Osteoblast (primary cell): ENCODE measurements at regions not wholly inside any gene's neighbourhood (a gene's known extent, or its start where the extent isn't known, plus 50 kb on each side); places are given as distances from the start of the nearest gene placed in this dataset.

Experiments used
- DNase-seq: peaks from one replicate; pipeline ENCODE4 v3.0.0; 2011; ENCODE audit warnings: low spot score, mixed read lengths; ENCODE audit not compliant: insufficient read length; ENCODE audit errors: missing footprints
- H2AFZ ChIP-seq: 2 replicates; pipeline ENCODE4 v1.6.0; 2011; ENCODE audit warnings: mild to moderate bottlenecking, low read length
- H3K27ac ChIP-seq: 2 replicates; pipeline ENCODE4 v1.5.1; 2011; ENCODE audit warnings: mild to moderate bottlenecking, low read depth, low read length, moderate library complexity
- H3K27me3 ChIP-seq: 2 replicates; pipeline ENCODE4 v1.6.0; 2012; ENCODE audit warnings: mild to moderate bottlenecking, control low read depth, inconsistent platforms, low read length, moderate library complexity; ENCODE audit not compliant: insufficient read depth
- H3K36me3 ChIP-seq: 2 replicates; pipeline ENCODE4 v1.5.1; 2011; ENCODE audit warnings: mild to moderate bottlenecking, low read length, control low read depth, moderate library complexity; ENCODE audit not compliant: insufficient read depth
- H3K4me1 ChIP-seq: 2 replicates; pipeline ENCODE4 v1.5.1; 2011; ENCODE audit warnings: mild to moderate bottlenecking, low read length, control low read depth, moderate library complexity; ENCODE audit not compliant: insufficient read depth
- H3K4me2 ChIP-seq: 2 replicates; pipeline ENCODE4 v1.6.0; 2011; ENCODE audit warnings: mild to moderate bottlenecking, low read length; ENCODE audit not compliant: insufficient read depth
- H3K4me3 ChIP-seq: fragments of 200-600 bp; sonication (generic); 3 replicates; pipeline ENCODE4 v1.5.1; 2012; ENCODE audit warnings: mild to moderate bottlenecking, low read length, inconsistent platforms; ENCODE audit not compliant: insufficient read depth
- H3K79me2 ChIP-seq: 2 replicates; pipeline ENCODE4 v1.6.0; 2012; ENCODE audit warnings: mild to moderate bottlenecking, low read length, control low read depth, inconsistent platforms; ENCODE audit not compliant: insufficient read depth
- H3K9me3 ChIP-seq: 2 replicates; pipeline ENCODE4 v1.5.1; 2011; ENCODE audit warnings: low read depth, low read length, control low read depth
- H4K20me1 ChIP-seq: 2 replicates; pipeline ENCODE4 v1.6.0; 2012; ENCODE audit warnings: mild to moderate bottlenecking, low read length, control low read depth; ENCODE audit not compliant: insufficient read depth
- CTCF ChIP-seq: IDR thresholded peaks from 2 replicates; pipeline ENCODE4 v1.5.1; 2011; ENCODE audit warnings: mild to moderate bottlenecking, low read depth, low read length, moderate library complexity; ENCODE audit errors: extremely low read depth

GRCh38 chr18:51323961-51324360 is 126.5 kb upstream of the MEX3C start:
- TF ChIP-seq CTCF = no peak

GRCh38 chr18:51330148-51330547 is 132.7 kb upstream of the MEX3C start:
- H3K27me3 ChIP-seq = no peaks in the 10 kb centered on the region
- H3K4me2 ChIP-seq = no peak overlapping the region
- no peaks in the 10 kb centered on the region for H3K79me2 ChIP-seq
- H3K27ac ChIP-seq = no peak overlapping the region
- no peaks in the 10 kb centered on the region for H3K4me1 ChIP-seq
- H3K36me3 ChIP-seq = no peaks in the 10 kb centered on the region
- no peak for TF ChIP-seq CTCF
- H4K20me1 ChIP-seq = no peaks in the 10 kb centered on the region
- DNase-seq = no peak
- no peak overlapping the region for H2AFZ ChIP-seq
- H3K4me3 ChIP-seq = no peak overlapping the region
- H3K9me3 ChIP-seq = no peaks in the 10 kb centered on the region

More at GRCh38 chr18:51323961-51324360, 126.5 kb upstream of the MEX3C start:
- Histone ChIP-seq H3K4me3 (no peak overlapping the region), H3K36me3 (no peaks in the 10 kb centered on the region), H3K4me2 (no peak overlapping the region), H4K20me1 (no peaks in the 10 kb centered on the region), H3K27me3 (no peaks in the 10 kb centered on the region), H3K27ac (no peak overlapping the region), H3K4me1 (no peaks in the 10 kb centered on the region), H2AFZ (no peak overlapping the region), H3K79me2 (no peaks in the 10 kb centered on the region), H3K9me3 (no peaks in the 10 kb centered on the region)
- DNase-seq = no peak

GRCh38 chr18:51330739-51331138 is 133.3 kb upstream of the MEX3C start:
- DNase-seq = no peak
- H4K20me1 ChIP-seq = no peaks in the 10 kb centered on the region
- TF ChIP-seq CTCF = no peak
- H3K4me3 ChIP-seq = no peak overlapping the region
- no peaks in the 10 kb centered on the region for H3K27me3 ChIP-seq
- no peak overlapping the region for H2AFZ ChIP-seq
- no peaks in the 10 kb centered on the region for H3K4me1 ChIP-seq
- H3K36me3 ChIP-seq = no peaks in the 10 kb centered on the region
- no peaks in the 10 kb centered on the region for H3K79me2 ChIP-seq
- H3K9me3 ChIP-seq = no peaks in the 10 kb centered on the region
- no peak overlapping the region for H3K27ac ChIP-seq
- no peak overlapping the region for H3K4me2 ChIP-seq

- no peaks in the 10 kb centered on the region for H4K20me1 ChIP-seq
- no peaks in the 10 kb centered on the region for H3K9me3 ChIP-seq
- no peaks in the 10 kb centered on the region for H3K36me3 ChIP-seq
- H3K4me2 ChIP-seq = no peak overlapping the region
- no peak for TF ChIP-seq CTCF
- no peak overlapping the region for H3K4me3 ChIP-seq
- H3K27me3 ChIP-seq = no peaks in the 10 kb centered on the region
- H3K79me2 ChIP-seq = no peaks in the 10 kb centered on the region
- no peak overlapping the region for H3K27ac ChIP-seq
- no peak for DNase-seq
- no peak overlapping the region for H2AFZ ChIP-seq
- no peaks in the 10 kb centered on the region for H3K4me1 ChIP-seq
These were observed 139.9 kb upstream of the MEX3C start for GRCh38 chr18:51337406-51337805.
